ENCODE measurements at regions not wholly inside any gene's neighbourhood (a gene's known extent, or its start where the extent isn't known, plus 50 kb on each side); places are given as distances from the start of the nearest gene placed in this dataset.

- no peak for TF ChIP-seq MAX (IDR thresholded peaks at IDR 0.05)
- no peak for TF ChIP-seq YY1 (IDR thresholded peaks at IDR 0.05; ENCODE audit: low read depth)
- no peak for TF ChIP-seq FOXM1 (IDR thresholded peaks at IDR 0.05; ENCODE audit: borderline replicate concordance, low read depth)
- TF ChIP-seq CREB1 (IDR thresholded peaks at IDR 0.05; ENCODE audit: low read depth): no peak
- TF ChIP-seq REST (IDR thresholded peaks at IDR 0.05; ENCODE audit: low read depth): no peak
- TF ChIP-seq TCF12 (IDR thresholded peaks at IDR 0.05; ENCODE audit: low read depth): no peak
- no peak for TF ChIP-seq NFIC (IDR thresholded peaks at IDR 0.05)
- TF ChIP-seq EP300 (IDR thresholded peaks at IDR 0.05; ENCODE audit: borderline replicate concordance): no peak
- TF ChIP-seq EGR1 (IDR thresholded peaks at IDR 0.05): no peak
- TF ChIP-seq USF1 (IDR thresholded peaks at IDR 0.05): no peak
- no peak for TF ChIP-seq RAD21 (IDR thresholded peaks at IDR 0.05; ENCODE audit: low read depth)
- TF ChIP-seq TAF1 (IDR thresholded peaks at IDR 0.05; ENCODE audit: low read depth): no peak
- no peak for TF ChIP-seq TEAD4 (IDR thresholded peaks at IDR 0.05)
- no peak for TF ChIP-seq ZBTB7A (IDR thresholded peaks at IDR 0.05; ENCODE audit: low read depth)
- no peak for TF ChIP-seq CEBPB (IDR thresholded peaks at IDR 0.05)
Measured at GRCh38 chr1:189185097-189185496, 1292.6 kb downstream of the BRINP3 start.

- TF ChIP-seq REST (IDR thresholded peaks at IDR 0.05; ENCODE audit: low read depth): no peak
- TF ChIP-seq MAX (IDR thresholded peaks at IDR 0.05): no peak
- TF ChIP-seq CREB1 (IDR thresholded peaks at IDR 0.05; ENCODE audit: low read depth): no peak
- TF ChIP-seq RAD21 (IDR thresholded peaks at IDR 0.05; ENCODE audit: low read depth): no peak
- TF ChIP-seq USF1 (IDR thresholded peaks at IDR 0.05): no peak
- TF ChIP-seq TEAD4 (IDR thresholded peaks at IDR 0.05): no peak
- TF ChIP-seq ZBTB7A (IDR thresholded peaks at IDR 0.05; ENCODE audit: low read depth): no peak
Measured at GRCh38 chr1:189192741-189193520, 1284.7 kb downstream of the BRINP3 start.

- no peak for TF ChIP-seq EGR1 (IDR thresholded peaks at IDR 0.05)
- TF ChIP-seq TCF12 (IDR thresholded peaks at IDR 0.05; ENCODE audit: low read depth): no peak
- TF ChIP-seq TAF1 (IDR thresholded peaks at IDR 0.05; ENCODE audit: low read depth): no peak
- no peak for TF ChIP-seq YY1 (IDR thresholded peaks at IDR 0.05; ENCODE audit: low read depth)
- TF ChIP-seq FOXM1 (IDR thresholded peaks at IDR 0.05; ENCODE audit: borderline replicate concordance, low read depth): no peak
- no peak for TF ChIP-seq REST (IDR thresholded peaks at IDR 0.05; ENCODE audit: low read depth)
- no peak for TF ChIP-seq EP300 (IDR thresholded peaks at IDR 0.05; ENCODE audit: borderline replicate concordance)
- no peak for TF ChIP-seq NFIC (IDR thresholded peaks at IDR 0.05)
- no peak for TF ChIP-seq ZBTB7A (IDR thresholded peaks at IDR 0.05; ENCODE audit: low read depth)
- no peak for TF ChIP-seq CREB1 (IDR thresholded peaks at IDR 0.05; ENCODE audit: low read depth)
- TF ChIP-seq USF1 (IDR thresholded peaks at IDR 0.05): no peak
- no peak for TF ChIP-seq CEBPB (IDR thresholded peaks at IDR 0.05)
- no peak for TF ChIP-seq RAD21 (IDR thresholded peaks at IDR 0.05; ENCODE audit: low read depth)
- TF ChIP-seq TEAD4 (IDR thresholded peaks at IDR 0.05): no peak
- TF ChIP-seq MAX (IDR thresholded peaks at IDR 0.05): no peak
Measured at GRCh38 chr1:189205863-189206262, 1271.8 kb downstream of the BRINP3 start.
